DOHH2 (cell line): ENCODE measurements at regions not wholly inside any gene's neighbourhood (a gene's known extent, or its start where the extent isn't known, plus 50 kb on each side); places are given as distances from the start of the nearest gene placed in this dataset.

ENCODE experiments used
- H3F3A ChIP-seq: fragments of 200-600 bp; sonication (generic), shearing (Covaris generic); 2 replicates; pipeline ENCODE4 v1.6.0; 2016; ENCODE audit warnings: antibody characterized with exemption, mild to moderate bottlenecking; ENCODE audit not compliant: control insufficient read depth, insufficient read depth
- H3K27ac ChIP-seq: fragments of 200-600 bp; sonication (generic); 2 replicates; pipeline ENCODE4 v1.5.1; 2014; ENCODE audit warnings: low read depth, mild to moderate bottlenecking, low read length, moderate library complexity
- H3K27me3 ChIP-seq: fragments of 200-600 bp; sonication (generic); 2 replicates; pipeline ENCODE4 v1.6.1; 2014; ENCODE audit warnings: mild to moderate bottlenecking, low read length, mixed read lengths; ENCODE audit not compliant: control insufficient read depth
- H3K36me3 ChIP-seq: fragments of 200-600 bp; sonication (generic); 2 replicates; pipeline ENCODE4 v1.6.1; 2014; ENCODE audit warnings: mild to moderate bottlenecking, low read length, moderate library complexity, mixed read lengths; ENCODE audit not compliant: control insufficient read depth
- H3K4me1 ChIP-seq: fragments of 200-600 bp; sonication (generic); 2 replicates; pipeline ENCODE4 v1.6.1; 2014; ENCODE audit warnings: mild to moderate bottlenecking, low read length, mixed read lengths; ENCODE audit not compliant: control insufficient read depth
- H3K4me2 ChIP-seq: fragments of 200-600 bp; sonication (generic); 2 replicates; pipeline ENCODE4 v1.6.0; 2014; ENCODE audit warnings: mild to moderate bottlenecking, low read length, moderate library complexity
- H3K4me3 ChIP-seq: fragments of 200-600 bp; sonication (generic); 2 replicates; pipeline ENCODE4 v1.5.1; 2014; ENCODE audit warnings: mild to moderate bottlenecking, low read length, mixed read lengths
- H3K79me2 ChIP-seq: fragments of 200-600 bp; sonication (generic); 2 replicates; pipeline ENCODE4 v1.6.1; 2014; ENCODE audit warnings: mild to moderate bottlenecking, low read length, mixed read lengths; ENCODE audit not compliant: control insufficient read depth
- H3K9me2 ChIP-seq: fragments of 200-600 bp; sonication (generic); replicated peaks from 2 replicates; pipeline ENCODE4 v1.6.1; 2014; ENCODE audit warnings: mild to moderate bottlenecking, low read length, mixed read lengths; ENCODE audit not compliant: control insufficient read depth
- H3K9me3 ChIP-seq: fragments of 200-600 bp; sonication (generic); 2 replicates; pipeline ENCODE4 v1.6.1; 2014; ENCODE audit warnings: antibody characterized with exemption, low read length, mixed read lengths; ENCODE audit not compliant: control insufficient read depth, insufficient read depth
- H4K20me1 ChIP-seq: fragments of 200-600 bp; sonication (generic); 2 replicates; pipeline ENCODE4 v1.6.0; 2014; ENCODE audit warnings: low read depth, mild to moderate bottlenecking, antibody characterized with exemption, low read length, moderate library complexity; ENCODE audit not compliant: control insufficient read depth, insufficient read depth
- EZH2phosphoT487 ChIP-seq: fragments of 200-600 bp; sonication (generic); IDR thresholded peaks from 2 replicates; pipeline ENCODE4 v1.6.1; 2017; ENCODE audit warnings: borderline replicate concordance, mild to moderate bottlenecking, antibody characterized with exemption, low read length, moderate library complexity, mixed read lengths
- TF ChIP-seq, protein P1 (sequence below): fragments of 200-600 bp; sonication (generic); IDR thresholded peaks from one replicate; pipeline ENCODE4 v1.5.1; 2014; ENCODE audit warnings: antibody characterized with exemption, mild to moderate bottlenecking, low read depth, low read length; ENCODE audit not compliant: poor library complexity, severe bottlenecking

DNA sequence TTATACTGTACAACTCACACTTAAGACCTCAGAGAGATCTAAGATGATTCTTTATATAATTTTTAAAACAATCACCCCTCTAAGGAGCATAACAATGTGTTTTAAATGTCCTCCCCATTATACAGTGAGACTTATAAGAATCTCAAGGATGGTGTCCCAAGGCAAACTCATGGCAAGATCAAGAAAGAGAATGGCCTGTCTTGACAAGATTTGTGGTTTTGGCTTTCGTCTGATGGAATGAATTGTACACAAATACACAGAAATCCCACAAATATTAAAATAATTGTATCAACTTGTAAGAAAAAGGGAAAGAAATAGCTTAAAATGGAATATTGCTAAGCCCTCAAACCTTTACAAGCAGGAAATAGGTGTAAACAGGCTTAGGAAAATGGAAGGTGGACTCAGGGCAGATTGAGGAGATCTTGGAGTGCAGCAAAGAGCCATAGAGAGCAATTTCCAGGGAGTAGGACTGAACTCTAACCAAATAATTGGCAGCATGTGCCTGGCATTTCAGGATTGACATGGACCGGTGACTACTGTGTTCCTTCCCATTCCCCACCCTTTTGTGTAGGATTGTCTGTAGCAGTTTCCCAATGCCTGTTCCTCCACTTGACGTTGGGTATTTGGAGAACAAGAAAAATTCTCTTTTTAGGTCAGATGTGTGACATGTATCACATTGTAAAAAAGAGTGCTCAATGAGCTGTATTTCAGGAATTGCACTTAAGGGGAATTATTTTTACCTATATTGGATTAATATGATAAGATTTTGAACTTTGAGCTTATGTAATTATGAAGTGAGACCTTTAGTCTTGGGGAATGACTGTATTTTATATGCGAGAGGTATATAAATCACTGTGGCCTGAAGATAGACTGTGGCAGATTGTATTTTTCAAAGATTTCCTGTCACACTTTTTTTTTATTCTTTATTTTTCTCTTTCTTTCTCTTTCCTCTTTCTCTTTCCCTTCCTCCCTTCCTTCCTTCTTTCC is 317.8 kb upstream of the SLITRK3 start:
- Histone ChIP-seq H3K27me3 (no peaks in the 10 kb centered on the region), H3K4me1 (no peaks in the 10 kb centered on the region), H3K4me2 (no peak overlapping the region), H3K9me2 (no peaks in the 10 kb centered on the region), H3K9me3 (no peaks in the 10 kb centered on the region), H3F3A (no peaks in the 10 kb centered on the region), H4K20me1 (no peaks in the 10 kb centered on the region), H3K79me2 (no peaks in the 10 kb centered on the region), H3K27ac (no peak overlapping the region), H3K4me3 (no peak overlapping the region), H3K36me3 (no peaks in the 10 kb centered on the region)
- TF ChIP-seq EZH2phosphoT487, result no peak
- TF ChIP-seq, protein P1, sequence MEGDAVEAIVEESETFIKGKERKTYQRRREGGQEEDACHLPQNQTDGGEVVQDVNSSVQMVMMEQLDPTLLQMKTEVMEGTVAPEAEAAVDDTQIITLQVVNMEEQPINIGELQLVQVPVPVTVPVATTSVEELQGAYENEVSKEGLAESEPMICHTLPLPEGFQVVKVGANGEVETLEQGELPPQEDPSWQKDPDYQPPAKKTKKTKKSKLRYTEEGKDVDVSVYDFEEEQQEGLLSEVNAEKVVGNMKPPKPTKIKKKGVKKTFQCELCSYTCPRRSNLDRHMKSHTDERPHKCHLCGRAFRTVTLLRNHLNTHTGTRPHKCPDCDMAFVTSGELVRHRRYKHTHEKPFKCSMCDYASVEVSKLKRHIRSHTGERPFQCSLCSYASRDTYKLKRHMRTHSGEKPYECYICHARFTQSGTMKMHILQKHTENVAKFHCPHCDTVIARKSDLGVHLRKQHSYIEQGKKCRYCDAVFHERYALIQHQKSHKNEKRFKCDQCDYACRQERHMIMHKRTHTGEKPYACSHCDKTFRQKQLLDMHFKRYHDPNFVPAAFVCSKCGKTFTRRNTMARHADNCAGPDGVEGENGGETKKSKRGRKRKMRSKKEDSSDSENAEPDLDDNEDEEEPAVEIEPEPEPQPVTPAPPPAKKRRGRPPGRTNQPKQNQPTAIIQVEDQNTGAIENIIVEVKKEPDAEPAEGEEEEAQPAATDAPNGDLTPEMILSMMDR, result no peak

DNA sequence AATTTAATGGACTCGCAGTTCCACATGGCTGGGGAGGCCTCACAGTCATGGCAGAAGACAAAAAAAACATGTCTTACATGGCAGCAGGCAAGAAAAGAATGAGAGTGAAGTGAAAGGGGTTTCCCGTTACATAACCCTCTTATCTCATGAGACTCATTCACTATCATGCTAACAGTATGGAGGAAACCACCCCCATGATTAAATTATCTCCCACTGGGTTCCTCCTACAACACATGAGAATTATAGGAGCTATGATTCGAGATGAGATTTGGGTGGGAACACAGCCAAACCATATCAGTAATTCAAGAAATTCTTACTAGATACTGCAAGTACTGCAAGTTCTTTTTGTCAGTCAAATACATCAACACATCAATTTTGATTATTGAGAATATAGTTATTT is 311.4 kb upstream of the SLITRK3 start:
- no peaks in the 10 kb centered on the region for H3K4me1 ChIP-seq
- H3K27ac ChIP-seq, result no peak overlapping the region
- H4K20me1 ChIP-seq, result no peaks in the 10 kb centered on the region
- no peaks in the 10 kb centered on the region for H3K36me3 ChIP-seq
- no peaks in the 10 kb centered on the region for H3K27me3 ChIP-seq
- H3K4me3 ChIP-seq, result no peak overlapping the region
- H3K9me2 ChIP-seq, result no peaks in the 10 kb centered on the region
- TF ChIP-seq, protein P1, result no peak
- TF ChIP-seq EZH2phosphoT487, result no peak
- H3K79me2 ChIP-seq, result no peaks in the 10 kb centered on the region
- no peak overlapping the region for H3K4me2 ChIP-seq
- H3F3A ChIP-seq, result no peaks in the 10 kb centered on the region
- no peaks in the 10 kb centered on the region for H3K9me3 ChIP-seq

DNA sequence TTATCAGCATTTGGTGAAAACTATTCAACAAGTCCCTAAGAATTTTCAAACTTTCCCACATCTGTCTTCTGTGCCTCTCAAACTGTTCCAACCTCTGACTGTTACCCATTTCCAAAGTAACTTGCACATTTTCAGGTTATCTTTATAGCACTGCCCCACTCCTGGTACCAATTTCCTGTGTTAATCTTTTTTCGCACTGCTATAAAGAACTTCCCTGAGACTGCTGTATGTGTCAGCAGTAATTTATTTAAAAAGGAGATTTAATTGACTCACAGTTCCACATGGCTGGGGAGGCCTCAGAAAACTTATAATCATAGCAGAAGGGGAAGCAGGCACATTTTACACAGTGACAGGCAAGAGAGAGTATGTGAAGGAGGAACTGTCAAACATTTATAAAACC is 310.9 kb upstream of the SLITRK3 start:
- TF ChIP-seq, protein P1, result no peak
- no peak for TF ChIP-seq EZH2phosphoT487
- Histone ChIP-seq H3K4me3 (no peak overlapping the region), H3K27ac (no peak overlapping the region), H4K20me1 (no peaks in the 10 kb centered on the region), H3K9me2 (no peaks in the 10 kb centered on the region), H3K4me1 (no peaks in the 10 kb centered on the region), H3K27me3 (no peaks in the 10 kb centered on the region), H3K36me3 (no peaks in the 10 kb centered on the region), H3K9me3 (no peaks in the 10 kb centered on the region), H3K79me2 (no peaks in the 10 kb centered on the region), H3F3A (no peaks in the 10 kb centered on the region), H3K4me2 (no peak overlapping the region)
